HEK293T (cell line): ENCODE measurements at regions not wholly inside any gene's neighbourhood (a gene's known extent, or its start where the extent isn't known, plus 50 kb on each side); places are given as distances from the start of the nearest gene placed in this dataset.

Experiments used
- CTCF ChIA-PET: fragments of 350-600 bp; formaldehyde crosslinking; extraction: SDS; loops from one replicate; lab custom pipeline; 2021; ENCODE audit warnings: antibody characterized with exemption, inconsistent platforms; lab: Yijun Ruan, JAX
- POLR2A ChIA-PET: fragments of 350-600 bp; formaldehyde crosslinking; extraction: SDS; loops from one replicate; lab custom pipeline; 2020; ENCODE audit warnings: antibody characterized with exemption, inconsistent platforms; lab: Yijun Ruan, JAX
- DNase-seq: peaks from one replicate; pipeline ENCODE4 v3.0.0; 2012; ENCODE audit warnings: mixed read lengths; ENCODE audit errors: extremely low spot score
- ARNT ChIP-seq: fragments of 450-650 bp; IDR thresholded peaks from 2 replicates; pipeline ENCODE4 v1.6.1; 2017; ENCODE audit warnings: mild to moderate bottlenecking
- BHLHE40 ChIP-seq: fragments of 450-650 bp; IDR thresholded peaks from 2 replicates; pipeline ENCODE4 v1.6.1; 2016; ENCODE audit warnings: mild to moderate bottlenecking, moderate library complexity, borderline replicate concordance
- CTBP1 ChIP-seq: fragments of 450-650 bp; IDR thresholded peaks from 2 replicates; pipeline ENCODE4 v1.6.1; 2016; ENCODE audit warnings: borderline replicate concordance
- ELF4 ChIP-seq: fragments of 450-650 bp; IDR thresholded peaks from 2 replicates; pipeline ENCODE4 v1.6.1; 2017; ENCODE audit warnings: antibody characterized with exemption
- FOXA1 ChIP-seq: fragments of 450-650 bp; IDR thresholded peaks from 2 replicates; pipeline ENCODE4 v1.6.1; 2016; ENCODE audit warnings: mild to moderate bottlenecking
- FOXK2 ChIP-seq: fragments of 450-650 bp; IDR thresholded peaks from 2 replicates; pipeline ENCODE4 v1.6.1; 2016; ENCODE audit warnings: mild to moderate bottlenecking
- FOXM1 ChIP-seq: fragments of 450-650 bp; IDR thresholded peaks from 2 replicates; pipeline ENCODE4 v1.6.1; 2017; ENCODE audit warnings: mild to moderate bottlenecking, borderline replicate concordance
- HDGF ChIP-seq: fragments of 450-650 bp; IDR thresholded peaks from 2 replicates; pipeline ENCODE4 v1.6.1; 2017; ENCODE audit warnings: antibody characterized with exemption, borderline replicate concordance
- L3MBTL2 ChIP-seq: fragments of 450-650 bp; conservative IDR thresholded peaks from 2 replicates; pipeline ENCODE4 v1.6.1; 2016; ENCODE audit warnings: mild to moderate bottlenecking
- LEF1 ChIP-seq: fragments of 450-650 bp; IDR thresholded peaks from 2 replicates; pipeline ENCODE4 v1.6.1; 2017; ENCODE audit warnings: mild to moderate bottlenecking, borderline replicate concordance
- NFRKB ChIP-seq: fragments of 450-650 bp; IDR thresholded peaks from 2 replicates; pipeline ENCODE4 v1.6.1; 2016; ENCODE audit warnings: mild to moderate bottlenecking, moderate library complexity
- SP1 ChIP-seq: fragments of 450-650 bp; IDR thresholded peaks from 2 replicates; pipeline ENCODE4 v1.6.1; 2017
- SUZ12 ChIP-seq: fragments of 450-650 bp; IDR thresholded peaks from 2 replicates; pipeline ENCODE4 v1.6.1; 2016; ENCODE audit warnings: mild to moderate bottlenecking
- TARDBP ChIP-seq: fragments of 450-650 bp; IDR thresholded peaks from 2 replicates; pipeline ENCODE4 v1.6.1; 2016
- ZNF384 ChIP-seq: fragments of 450-650 bp; IDR thresholded peaks from 2 replicates; pipeline ENCODE4 v1.6.1; 2016
- TF ChIP-seq, protein P1 (sequence below): fragments of 450-650 bp; IDR thresholded peaks from 2 replicates; pipeline ENCODE4 v1.6.1; 2016

DNA sequence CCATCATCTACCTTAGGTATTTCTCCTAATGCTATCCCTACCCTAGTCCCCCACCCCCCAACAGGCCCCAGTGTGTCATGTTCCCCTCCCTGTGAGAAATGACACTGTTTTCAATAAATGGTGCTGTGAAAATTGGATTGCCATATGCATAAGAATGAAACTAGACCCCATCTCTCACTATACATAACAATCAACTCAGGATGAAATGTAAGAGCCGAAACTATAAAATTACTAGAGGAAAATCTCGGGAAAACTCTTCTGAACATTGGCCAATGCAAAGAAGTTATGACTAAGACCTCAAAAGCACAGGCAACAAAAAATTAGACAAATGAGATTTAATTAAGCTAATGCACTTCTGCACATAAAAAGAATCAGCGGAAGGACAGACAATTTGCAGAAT, 138.2 kb downstream of the SUCLA2 start:
- TF ChIP-seq BHLHE40 (no peak), TARDBP (no peak), ELF4 (no peak), NFRKB (no peak), ARNT (no peak), HDGF (no peak), L3MBTL2 (no peak), SP1 (no peak), LEF1 (no peak), FOXA1 (no peak), FOXM1 (no peak), ZNF384 (no peak), FOXK2 (no peak), SUZ12 (no peak), CTBP1 (no peak)
- TF ChIP-seq, protein P1, sequence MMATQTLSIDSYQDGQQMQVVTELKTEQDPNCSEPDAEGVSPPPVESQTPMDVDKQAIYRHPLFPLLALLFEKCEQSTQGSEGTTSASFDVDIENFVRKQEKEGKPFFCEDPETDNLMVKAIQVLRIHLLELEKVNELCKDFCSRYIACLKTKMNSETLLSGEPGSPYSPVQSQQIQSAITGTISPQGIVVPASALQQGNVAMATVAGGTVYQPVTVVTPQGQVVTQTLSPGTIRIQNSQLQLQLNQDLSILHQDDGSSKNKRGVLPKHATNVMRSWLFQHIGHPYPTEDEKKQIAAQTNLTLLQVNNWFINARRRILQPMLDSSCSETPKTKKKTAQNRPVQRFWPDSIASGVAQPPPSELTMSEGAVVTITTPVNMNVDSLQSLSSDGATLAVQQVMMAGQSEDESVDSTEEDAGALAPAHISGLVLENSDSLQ = no peak

DNA sequence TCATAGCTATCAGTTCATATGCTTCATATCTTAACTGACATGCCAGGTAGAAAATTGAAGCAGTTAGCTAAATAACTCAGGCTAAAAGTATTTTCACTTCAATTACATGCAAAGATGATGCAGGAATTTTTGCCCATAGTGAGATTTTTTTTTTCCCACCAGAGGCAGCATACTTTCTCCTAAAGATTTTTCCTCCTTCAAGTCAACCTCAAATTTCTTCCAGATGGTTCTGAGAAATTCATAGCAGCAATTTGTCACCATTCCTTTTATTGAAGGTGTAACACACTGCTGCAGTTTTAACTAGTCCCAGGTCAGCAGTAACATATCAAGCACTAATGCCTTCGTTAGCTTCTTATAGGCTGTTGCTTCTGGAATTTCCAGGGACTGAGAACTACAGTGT, 141.9 kb downstream of the SUCLA2 start:
- ChIA-PET CTCF (no interaction called here), POLR2A (no interaction called here)
- TF ChIP-seq L3MBTL2 (no peak), SUZ12 (no peak), ELF4 (no peak), LEF1 (no peak), BHLHE40 (no peak), SP1 (no peak), FOXM1 (no peak), FOXA1 (no peak), CTBP1 (no peak)
- no peak for DNase-seq

More for the DNA sequence above, 138.2 kb downstream of the SUCLA2 start:
- POLR2A ChIA-PET = no interaction called here
- CTCF ChIA-PET = no interaction called here
- DNase-seq = no peak

DNA sequence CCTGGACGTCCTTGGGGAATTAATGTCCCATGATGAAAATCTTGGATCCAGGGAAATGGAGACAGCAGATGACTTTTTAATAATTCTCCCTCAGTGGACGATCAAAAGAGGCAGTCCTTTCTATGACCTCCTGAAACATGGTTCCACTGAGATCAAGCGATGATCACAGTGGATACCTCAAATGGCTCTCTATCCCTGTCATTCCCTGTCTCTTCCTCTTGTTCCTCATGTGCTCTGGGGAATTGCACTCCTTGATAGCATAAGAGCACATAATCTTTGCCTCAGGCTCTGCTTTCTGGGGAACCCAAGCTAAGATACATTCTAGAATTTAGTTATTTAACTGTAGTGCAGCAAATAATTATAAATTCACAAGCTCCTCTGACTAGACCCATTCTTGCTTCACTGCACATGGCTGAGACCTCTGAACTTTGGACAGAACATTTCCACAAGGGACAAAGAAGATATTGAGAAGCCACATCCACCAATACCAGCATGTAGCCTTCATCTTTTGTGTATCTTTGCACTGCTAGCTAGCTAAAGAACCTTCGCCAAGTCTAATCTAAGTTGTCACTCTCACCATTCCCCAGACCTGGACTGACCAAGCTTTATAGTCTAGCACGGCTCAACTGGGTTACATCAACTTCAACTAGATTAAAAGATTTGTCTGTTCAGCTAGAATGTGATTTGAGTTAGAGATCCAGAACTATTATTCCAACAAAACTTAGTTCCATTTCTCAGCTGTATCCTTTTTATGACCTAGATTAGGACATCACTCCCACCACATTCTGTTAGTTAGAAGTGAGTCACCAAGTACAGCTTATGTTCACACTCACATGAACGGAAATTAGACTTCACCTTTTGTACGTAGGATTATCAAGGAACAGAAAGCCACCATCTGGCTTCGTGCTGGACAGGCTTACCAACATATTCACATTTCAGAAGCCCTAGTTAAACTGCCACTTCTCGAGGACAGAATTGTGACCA, 142.7 kb downstream of the SUCLA2 start:
- TF ChIP-seq FOXA1 (no peak), L3MBTL2 (no peak), LEF1 (no peak), TARDBP (no peak), ARNT (no peak), BHLHE40 (no peak), ZNF384 (no peak), CTBP1 (no peak), ELF4 (no peak)
- TF ChIP-seq, protein P1 = no peak
- ChIA-PET POLR2A (no interaction called here), CTCF (no interaction called here)
- no peak for DNase-seq

DNA sequence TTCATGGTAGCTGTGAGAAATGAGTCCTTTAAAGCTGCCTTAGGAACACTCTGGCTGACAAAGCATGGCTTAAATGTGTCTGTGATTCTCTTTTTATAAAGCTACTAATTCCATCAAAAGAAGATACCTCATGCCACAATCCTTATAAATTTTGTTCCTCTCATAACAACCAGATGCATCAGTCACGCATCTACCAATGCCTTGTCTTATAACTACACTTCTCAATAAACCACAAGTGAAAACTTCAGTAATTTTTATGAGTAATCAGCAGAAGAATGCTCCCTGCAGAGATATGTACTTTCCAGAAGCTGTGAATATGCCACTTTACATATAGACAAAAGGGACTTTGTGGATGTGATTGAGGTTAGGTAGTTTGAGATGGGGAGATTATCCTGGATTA, 147.8 kb downstream of the SUCLA2 start:
- ChIA-PET CTCF (no interaction called here), POLR2A (no interaction called here)
- TF ChIP-seq, protein P1 = no peak
- TF ChIP-seq SUZ12 = no peak
- no peak for TF ChIP-seq NFRKB
- TF ChIP-seq FOXK2 = no peak
- no peak for TF ChIP-seq TARDBP
- TF ChIP-seq L3MBTL2 = no peak
- TF ChIP-seq SP1 = no peak
- DNase-seq = no peak

DNA sequence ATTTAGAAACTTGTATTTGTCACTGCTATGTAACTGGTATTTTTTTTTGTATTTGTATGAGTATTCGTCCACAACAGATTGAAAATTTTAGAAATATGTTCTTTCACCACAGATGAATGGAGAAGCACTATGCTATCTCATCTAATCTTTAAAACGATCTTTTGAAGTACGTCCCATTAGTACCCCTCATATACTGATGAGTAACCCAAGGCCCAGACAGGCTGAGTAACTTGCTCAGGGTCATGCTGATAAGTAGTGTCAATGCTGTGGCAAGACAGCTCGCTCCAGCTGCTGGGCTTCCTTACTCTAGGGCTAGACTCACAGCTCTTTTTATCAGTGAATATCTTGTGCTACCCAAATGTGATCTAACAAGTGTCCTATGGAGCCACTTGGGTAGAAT, 154.2 kb downstream of the SUCLA2 start:
- ChIA-PET POLR2A (no interaction called here), CTCF (interaction anchor here (0.6 kb wide), 1 partner anchor 23 kb away, joined by 9 read pairs; no protein-coding TSS in a partner anchor)
- no peak for DNase-seq
- TF ChIP-seq NFRKB (no peak), LEF1 (no peak), HDGF (no peak), BHLHE40 (no peak), SUZ12 (no peak), ARNT (no peak), ELF4 (no peak), TARDBP (no peak), SP1 (no peak), L3MBTL2 (no peak), ZNF384 (no peak)

DNA sequence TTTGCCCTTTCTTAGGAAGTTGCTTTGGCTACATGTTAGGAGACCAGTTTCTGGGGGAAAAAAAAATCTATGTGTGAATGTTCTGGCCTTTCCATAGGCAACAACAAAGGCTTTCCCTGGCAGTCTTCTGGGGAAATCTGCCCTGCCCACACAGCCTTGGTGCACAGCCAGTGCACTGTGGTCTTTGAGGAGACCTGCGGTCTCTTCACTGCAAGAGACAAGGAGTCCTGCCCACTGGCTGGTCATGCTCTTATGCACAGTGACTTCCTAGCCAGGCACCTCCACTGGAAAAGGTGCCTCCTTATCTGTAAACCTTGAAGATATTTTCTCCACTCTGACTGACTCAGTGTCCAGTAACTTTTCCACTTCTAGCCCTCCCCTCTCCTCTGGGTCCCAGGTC, 155.1 kb downstream of the SUCLA2 start:
- POLR2A ChIA-PET = no interaction called here
- DNase-seq = no peak
- CTCF ChIA-PET = interaction anchor here (0.6 kb wide), 1 partner anchor 24 kb away, joined by 9 read pairs; no protein-coding TSS in a partner anchor
- TF ChIP-seq FOXK2 = no peak
- TF ChIP-seq FOXA1 = no peak
- TF ChIP-seq BHLHE40 = no peak
